Activated CD8-positive, alpha-beta memory T cell treated with anti-CD3 and anti-CD28 coated beads, Interleukin-2, amount 50 U/mL, for 1 hour (primary cell): ENCODE measurements at regions not wholly inside any gene's neighbourhood (a gene's known extent, or its start where the extent isn't known, plus 50 kb on each side); places are given as distances from the start of the nearest gene placed in this dataset.

Experiments
- DNase-seq: peaks from one replicate; pipeline ENCODE4 v3.0.0-alpha.2; 2020; ENCODE audit errors: extremely low read depth

DNA sequence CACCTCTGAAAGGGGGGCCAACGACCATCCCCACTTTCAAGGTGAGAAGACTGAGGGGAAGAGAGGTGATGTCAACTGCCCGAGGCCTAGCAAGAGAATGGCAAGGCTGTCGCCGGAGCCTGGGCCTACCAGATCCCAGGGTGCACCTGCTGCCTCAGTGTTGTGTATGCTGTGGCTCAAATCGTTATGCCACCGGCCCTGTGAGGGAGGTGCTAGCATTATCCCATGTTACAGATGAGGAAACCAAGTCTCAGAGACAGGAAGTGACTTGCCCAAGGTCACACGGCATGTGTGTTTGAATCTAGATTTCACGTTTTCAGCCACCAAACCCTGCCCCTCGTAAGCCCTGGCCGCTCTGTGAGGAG, 152.5 kb downstream of the CEBPB start:
- DNase-seq = no peak

DNA sequence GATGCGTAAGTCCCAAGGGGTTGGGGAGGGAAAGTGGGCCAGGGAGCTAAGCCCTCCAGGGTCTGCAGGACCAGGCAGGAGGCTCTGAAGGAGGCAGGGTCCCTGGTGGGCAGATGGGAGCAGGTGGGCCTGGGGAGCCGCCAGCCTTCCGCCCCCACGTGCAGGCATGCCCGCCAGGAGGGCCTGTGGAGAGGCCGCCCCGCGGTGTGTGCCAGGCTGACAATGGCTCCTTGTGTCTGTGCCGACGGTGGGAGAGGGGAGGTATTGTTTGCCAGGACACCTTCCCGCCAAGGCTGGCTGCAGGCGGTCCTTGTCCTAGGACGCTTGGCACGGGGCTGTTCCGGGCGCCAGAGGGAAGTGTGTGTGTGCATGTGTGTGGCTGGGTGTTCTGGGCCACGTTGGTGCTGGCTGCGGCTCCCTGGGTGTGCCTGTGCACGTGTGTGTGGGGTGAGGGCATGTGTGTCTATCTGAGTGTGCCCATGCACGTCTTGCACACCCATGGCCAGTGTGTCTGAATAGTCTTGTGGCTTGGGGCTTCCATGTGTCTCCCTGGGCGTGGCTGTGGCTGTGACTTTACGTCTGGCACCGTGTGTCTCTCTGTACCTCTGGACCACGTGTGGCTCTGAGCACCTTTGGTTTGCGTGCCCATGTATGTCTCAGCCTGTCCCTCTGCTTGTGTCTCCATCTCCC, 153.0 kb downstream of the CEBPB start:
- DNase-seq = no peak

DNA sequence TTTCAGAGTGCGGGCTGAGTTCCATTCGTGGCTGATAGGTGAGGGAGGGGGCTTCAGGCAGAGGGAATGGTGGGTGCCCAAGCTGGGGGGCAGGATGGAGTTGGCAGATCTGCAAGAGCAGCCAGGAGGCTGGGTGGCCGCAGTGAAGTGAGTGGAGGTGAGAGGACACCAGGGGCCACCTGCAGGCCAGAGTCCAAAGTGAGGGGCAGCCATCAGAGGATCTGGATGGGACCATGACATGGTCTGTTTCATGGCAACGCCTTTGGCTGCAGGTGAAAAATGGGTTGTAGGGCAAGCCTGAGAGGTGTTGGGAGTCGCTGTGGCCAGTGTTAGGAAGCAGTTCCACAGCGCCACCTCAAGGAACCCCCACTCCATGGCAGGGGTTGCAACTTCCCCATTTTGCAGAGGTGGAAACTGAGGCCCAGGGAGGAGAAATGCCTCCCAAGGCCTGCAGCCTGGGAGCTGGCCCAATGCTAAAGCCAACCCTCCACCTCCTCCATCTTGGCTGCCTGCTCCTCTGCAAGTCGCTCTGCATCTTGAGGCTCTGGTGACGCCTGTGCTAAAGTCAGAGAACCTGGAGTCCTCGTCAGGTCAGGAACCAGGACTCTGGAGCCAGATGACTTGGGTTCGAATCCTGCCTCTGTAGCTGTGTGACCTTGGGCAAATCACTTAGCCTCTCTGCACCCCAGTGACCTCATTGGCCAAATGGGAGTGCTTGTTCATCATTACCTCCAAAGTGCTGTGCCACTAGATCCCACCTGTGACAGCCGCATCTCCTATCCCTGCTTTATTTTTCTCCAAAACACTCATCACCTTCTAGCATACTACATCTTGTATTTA, 153.8 kb downstream of the CEBPB start:
- no peak for DNase-seq

DNA sequence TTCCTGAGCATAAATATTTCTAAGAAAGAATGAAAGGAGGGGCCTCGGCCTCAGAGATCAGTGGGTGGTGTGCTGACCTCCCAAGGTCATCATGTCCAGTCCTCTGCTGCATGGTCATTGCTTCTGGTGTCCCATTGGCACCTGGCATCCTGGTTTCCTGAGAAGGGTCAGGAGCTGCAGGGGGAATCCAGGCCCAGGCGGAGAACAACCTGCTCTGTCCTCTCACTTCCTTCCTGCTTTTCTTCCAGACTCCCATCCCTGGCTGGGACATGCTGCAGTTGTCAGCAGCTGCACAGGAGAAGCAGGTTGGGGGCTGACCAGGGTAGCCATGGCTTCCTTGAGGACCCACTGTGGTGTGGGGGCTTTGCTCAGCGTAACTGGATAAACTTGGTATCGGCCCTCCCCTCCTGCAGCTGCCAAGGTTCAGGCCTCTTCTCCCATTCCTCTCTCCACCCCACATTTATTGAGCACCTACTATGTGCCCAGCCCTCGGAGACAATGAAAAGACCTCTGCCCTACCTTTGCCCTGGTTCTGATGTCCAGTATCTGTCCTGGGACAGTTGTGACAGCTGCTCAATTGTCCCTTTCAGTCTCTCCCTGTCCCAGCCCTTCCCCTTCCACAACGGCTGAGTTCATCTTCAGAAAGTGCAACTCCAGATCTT, 155.2 kb downstream of the CEBPB start:
- no peak for DNase-seq

- DNase-seq = no peak
Observed at GRCh38 chr20:50346374-50347283, 156.0 kb downstream of the CEBPB start.

DNA sequence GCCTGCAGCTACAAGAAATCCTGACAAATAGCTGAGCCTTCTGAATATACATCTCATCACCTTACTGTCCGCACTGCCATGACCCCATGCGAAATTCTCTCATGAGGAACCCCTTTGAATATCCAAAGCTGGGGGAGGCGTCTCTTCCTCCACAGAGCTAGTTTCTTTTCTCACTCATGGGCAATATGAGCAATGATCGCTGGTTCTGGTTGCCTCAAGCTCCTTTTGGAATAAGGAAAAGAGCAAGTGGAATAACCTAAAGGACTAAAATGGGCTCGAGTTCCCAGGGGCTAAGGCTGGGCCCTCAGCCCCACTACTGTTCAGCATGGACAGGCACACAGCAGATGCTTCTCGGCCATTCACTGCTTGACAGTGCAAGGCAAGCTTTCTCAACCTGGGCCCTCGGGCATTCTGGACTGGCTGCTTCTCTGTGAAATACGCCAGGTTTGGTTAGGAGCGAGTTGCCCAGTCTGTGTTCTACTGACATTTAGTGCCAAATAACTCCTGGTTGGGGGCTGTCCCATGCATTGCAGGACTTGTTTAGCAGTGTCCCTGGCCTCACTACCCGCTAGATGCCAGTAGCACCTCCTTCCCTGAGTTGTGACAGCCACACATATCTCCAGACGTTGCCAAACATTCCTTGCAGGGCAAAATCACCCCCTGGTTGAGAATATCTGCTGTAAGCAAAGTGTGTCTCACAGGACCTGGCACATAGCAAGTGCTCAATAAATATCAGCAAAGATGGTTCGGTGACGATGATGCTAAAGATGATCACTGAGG, 156.8 kb downstream of the CEBPB start:
- no peak for DNase-seq

DNA sequence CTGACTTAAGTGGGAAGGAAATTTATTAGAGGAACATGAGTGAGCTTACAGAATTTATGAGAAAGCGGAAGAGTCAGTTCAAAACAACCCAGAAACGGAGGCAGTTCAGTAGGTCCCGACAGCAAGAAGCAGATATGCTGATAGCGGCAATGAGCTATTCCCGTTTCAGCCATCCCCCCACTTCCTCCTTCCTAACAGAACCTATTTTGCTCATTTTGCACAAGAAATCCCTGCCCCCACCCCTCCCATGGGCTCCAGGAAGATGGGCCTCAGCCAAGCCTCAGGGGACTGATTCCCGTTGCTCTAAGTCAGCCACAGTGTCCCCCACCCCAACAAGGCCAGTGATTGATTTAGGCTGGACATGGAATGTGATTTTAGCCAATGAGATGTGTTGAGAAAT, 157.5 kb downstream of the CEBPB start:
- DNase-seq = no peak

- DNase-seq = no peak
Observed at GRCh38 chr20:50350510-50351249, 159.5 kb upstream of the PTPN1 start.

GRCh38 chr20:50351541-50351940, 158.6 kb upstream of the PTPN1 start:
- no peak for DNase-seq

DNA sequence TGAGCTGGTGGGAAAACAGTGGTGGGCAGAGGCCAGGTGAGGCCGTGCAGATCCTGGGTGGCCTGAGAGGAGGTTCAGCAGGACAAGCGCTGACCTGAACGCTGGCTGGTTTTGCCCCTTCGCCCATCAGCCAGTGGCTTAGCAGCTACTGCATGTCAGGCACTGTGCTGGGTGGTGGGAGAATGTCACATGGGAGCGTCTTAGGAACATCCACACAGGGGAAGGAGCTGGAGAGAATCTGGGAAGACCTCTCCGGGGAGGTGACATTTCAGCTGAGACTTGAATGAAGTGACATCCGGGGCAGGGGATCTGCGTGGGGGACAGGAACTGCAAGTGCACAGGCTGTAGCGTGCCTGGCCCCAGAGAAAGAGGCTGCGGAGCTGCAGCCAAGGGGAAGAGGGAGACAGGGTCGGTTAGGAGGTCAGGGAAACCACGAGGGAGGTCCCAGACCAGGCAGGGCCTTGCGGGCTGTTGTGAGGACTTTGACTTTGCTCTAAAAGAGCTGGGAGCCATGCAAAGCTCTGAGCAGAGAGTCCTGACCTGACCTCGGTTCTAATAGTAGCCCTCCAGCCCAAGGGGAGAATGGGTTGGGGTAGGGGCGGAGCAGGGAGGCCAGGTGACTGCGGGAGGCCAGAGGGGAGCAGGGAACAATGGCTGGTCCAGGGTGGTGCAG, 156.8 kb upstream of the PTPN1 start:
- no peak for DNase-seq

DNA sequence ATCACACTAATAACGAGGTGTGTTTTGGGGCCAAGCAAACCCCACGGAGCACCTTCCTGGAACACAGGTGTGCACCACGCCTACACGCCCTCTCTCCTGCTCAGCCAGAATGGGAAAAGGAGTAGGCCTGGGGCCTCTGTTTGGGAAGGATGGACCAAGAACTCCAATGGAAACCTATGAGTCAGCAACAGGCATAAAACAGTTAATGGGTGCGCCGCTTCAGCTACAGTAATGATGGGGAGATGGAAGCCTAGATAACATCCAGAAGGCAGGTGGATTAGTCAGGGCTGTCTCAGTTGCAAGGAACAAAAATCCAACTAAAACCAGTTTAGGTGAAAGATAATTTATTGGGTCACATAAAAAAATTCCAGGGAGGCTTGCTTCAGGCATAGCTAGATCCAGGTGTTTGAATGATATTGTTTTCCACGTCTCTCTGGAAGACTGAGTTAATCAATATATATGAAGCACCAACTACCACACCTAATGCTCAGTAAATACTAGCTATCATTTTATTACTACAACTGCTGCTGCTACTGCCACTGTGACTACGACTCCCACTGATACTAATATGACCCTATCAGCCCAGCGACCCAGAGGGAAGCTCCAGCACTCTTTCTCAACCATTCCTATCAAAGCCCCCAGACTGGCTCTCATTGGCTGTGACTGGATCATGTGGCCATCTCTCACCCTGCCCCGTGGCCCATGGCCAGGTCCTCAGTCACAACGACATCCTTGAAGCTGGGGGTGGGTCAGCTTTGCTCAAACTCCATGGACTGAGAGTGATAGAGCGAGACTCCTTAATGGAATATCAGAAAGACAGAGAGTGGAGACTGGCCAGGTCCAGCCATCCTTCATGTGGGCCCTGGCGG, 155.2 kb upstream of the PTPN1 start:
- DNase-seq = no peak

DNA sequence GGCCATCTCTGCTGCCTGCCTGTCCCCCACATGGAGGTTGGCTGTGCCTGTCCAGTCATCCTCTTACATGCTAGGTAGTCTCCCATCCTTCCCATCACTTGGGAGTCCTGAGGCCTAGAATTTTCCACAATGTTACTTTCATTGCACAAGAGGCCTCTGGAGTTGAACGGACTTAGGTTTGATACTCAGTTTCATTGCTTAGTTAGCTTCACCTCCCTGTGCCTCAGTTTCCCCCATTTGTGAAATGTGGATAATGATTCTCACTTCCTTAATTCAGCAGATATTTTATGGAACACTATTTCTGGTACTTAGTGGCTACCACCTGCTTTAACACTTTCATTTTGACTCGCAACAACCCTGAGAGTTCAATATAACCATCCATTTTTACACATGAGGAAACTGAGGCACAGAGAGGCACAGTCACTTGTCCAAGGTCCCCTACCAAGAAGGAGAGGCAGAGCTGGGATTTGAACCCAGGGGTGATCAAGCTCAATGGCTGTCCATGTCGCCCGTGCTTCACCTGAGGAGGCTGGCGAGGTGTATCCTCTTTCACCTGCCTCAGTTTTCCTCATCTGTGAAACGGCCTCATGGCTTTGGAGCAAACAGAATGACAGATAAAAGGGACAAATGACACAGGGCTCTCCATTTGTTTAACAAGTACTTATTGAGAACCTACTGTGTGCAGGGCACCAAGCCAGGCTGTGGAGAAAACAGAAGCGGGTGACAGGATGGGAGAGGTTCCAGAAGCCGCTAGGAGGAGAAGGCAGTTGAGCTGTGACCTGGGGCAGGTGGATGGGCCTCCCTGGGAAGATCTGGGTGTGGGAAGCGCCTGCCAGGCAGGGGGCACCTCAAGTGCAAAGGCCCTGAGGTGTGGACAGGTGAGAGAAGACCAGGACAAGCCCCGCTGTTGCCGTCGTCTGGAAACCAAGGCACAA, 154.3 kb upstream of the PTPN1 start:
- no peak for DNase-seq

DNA sequence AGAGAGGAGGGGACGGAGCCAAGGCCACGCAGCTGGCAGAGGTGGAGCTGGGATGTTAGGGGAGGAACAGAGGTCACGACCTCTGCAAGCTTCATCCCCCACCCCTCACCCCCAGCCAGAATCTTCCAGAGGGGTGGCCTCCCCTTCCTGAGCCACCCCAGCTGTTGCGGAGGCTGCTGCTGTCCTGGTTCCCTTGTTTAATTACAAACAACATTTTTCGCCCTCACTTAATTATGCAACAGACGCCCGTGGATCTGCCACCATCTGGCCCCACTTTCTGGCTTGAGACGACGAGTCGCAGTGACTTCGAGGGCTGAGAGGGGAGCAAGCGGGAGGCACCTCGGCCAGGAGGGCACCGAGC, 153.7 kb upstream of the PTPN1 start:
- no peak for DNase-seq

DNA sequence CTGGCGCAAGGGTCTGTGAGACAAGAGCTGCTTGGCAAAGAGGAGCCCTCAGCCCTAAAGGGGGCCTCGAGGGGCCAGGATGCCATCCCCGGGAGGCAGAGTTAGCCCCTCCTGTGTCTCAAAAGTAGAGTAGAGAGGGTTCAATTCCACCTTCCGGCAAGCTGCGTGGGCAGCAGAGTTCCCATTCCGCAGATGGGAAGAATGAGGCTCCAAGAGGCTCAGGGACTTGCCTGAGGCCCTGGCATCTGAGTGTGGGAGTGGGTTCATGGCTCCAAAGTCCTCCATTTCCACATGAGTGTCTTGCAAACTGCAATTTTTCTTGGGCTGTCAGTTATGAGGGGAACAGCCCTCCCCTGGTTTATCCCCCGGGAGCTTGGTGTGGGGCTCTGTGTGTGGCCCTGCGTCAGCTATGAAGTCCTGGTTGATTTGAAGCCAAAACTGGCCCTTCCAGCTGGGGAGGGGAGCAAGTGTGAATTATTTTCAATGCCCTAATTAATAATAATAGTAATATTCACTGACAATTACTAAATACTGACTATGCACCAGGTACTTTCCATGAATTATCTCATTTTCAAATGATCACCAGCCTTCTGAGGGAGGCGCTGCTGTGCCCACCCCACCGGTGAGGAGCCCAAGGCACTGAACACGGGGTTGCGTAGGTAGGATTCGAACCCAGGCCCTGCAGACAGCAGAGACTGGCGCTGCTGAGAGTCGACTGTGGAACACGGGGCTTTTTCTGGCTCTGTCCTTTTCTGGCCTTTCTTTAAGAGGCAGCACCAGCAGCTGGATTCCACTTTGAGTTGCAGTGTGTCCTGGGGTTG, 153.0 kb upstream of the PTPN1 start:
- DNase-seq = no peak

DNA sequence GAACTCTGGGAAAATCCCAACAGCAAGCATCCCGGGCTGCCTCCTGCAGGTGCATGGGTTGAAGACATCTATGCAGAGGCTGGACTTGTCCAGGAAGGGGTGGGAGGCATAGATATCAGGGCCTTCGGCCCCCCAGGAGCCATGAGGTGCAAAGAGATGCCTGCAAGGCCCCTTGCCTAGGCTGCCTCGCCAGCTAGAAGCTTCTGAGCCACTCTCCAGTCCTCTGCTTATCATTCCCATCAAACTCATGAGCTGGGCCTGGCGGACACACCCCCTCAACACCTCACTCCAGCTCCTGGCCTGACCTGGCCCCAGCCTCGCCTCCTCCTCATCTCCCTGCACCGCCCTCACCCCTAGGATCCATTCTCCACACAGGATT, 152.4 kb upstream of the PTPN1 start:
- DNase-seq = no peak

- no peak for DNase-seq
Observed at GRCh38 chr20:50358166-50358565, 152.0 kb upstream of the PTPN1 start.

DNA sequence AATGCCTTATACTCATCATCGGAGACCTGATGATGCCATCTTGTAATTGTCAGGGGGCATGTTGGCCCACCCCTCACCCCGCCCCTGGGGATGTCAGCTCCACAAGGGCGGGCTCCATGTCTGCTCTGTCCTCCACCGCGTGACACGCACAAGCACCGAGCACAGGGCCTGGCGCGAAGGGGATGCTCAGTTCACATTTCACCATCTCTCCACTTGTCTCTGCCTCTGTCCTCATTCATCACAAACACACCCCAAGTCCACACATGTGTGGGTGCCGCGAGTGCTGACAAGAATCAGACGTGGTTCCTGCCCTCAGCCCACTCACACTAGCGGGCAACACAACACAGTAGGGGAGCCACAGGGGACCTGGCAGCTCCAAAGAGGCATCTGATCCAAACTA, 151.2 kb upstream of the PTPN1 start:
- DNase-seq = no peak
